ENCODE measurements at regions not wholly inside any gene's neighbourhood (a gene's known extent, or its start where the extent isn't known, plus 50 kb on each side); places are given as distances from the start of the nearest gene placed in this dataset.

GRCh38 chr1:244316407-244316806, 135.3 kb downstream of the ADSS2 start:
- in situ Hi-C loops (cut with MboI; ENCODE audit: low sequenced_read_pairs, unreplicated experiment): no loop called here
- no peak for DNase-seq (ENCODE audit: low spot score)
- no peak for TF ChIP-seq CTCF (IDR thresholded peaks at IDR 0.05; ENCODE audit: borderline replicate concordance, control extremely low read depth, extremely low read depth, insufficient read depth, missing control alignments)

GRCh38 chr1:244316986-244317655, 134.6 kb downstream of the ADSS2 start:
- in situ Hi-C loops (cut with MboI; ENCODE audit: low sequenced_read_pairs, unreplicated experiment): no loop called here
- DNase-seq (ENCODE audit: low spot score): no peak
- TF ChIP-seq CTCF (IDR thresholded peaks at IDR 0.05; ENCODE audit: borderline replicate concordance, control extremely low read depth, extremely low read depth, insufficient read depth, missing control alignments): no peak

- in situ Hi-C loops (cut with MboI; ENCODE audit: low sequenced_read_pairs, unreplicated experiment): no loop called here
- TF ChIP-seq CTCF (IDR thresholded peaks at IDR 0.05; ENCODE audit: borderline replicate concordance, control extremely low read depth, extremely low read depth, insufficient read depth, missing control alignments): no peak
- no peak for DNase-seq (ENCODE audit: low spot score)
Measured at GRCh38 chr1:244318078-244318477, 133.6 kb downstream of the ADSS2 start.

GRCh38 chr1:244318512-244318911, 133.2 kb downstream of the ADSS2 start:
- no peak for DNase-seq (ENCODE audit: low spot score)
- in situ Hi-C loops (cut with MboI; ENCODE audit: low sequenced_read_pairs, unreplicated experiment): no loop called here
- no peak for TF ChIP-seq CTCF (IDR thresholded peaks at IDR 0.05; ENCODE audit: borderline replicate concordance, control extremely low read depth, extremely low read depth, insufficient read depth, missing control alignments)

- no peak for TF ChIP-seq CTCF (IDR thresholded peaks at IDR 0.05; ENCODE audit: borderline replicate concordance, control extremely low read depth, extremely low read depth, insufficient read depth, missing control alignments)
- peak; percentile 59 for DNase-seq (ENCODE audit: low spot score)
- in situ Hi-C loops (cut with MboI; ENCODE audit: low sequenced_read_pairs, unreplicated experiment): no loop called here
Measured at GRCh38 chr1:244319283-244320132, 132.2 kb downstream of the ADSS2 start.

GRCh38 chr1:244322181-244322580, 129.5 kb downstream of the ADSS2 start:
- DNase-seq (ENCODE audit: low spot score): no peak
- no peak for TF ChIP-seq CTCF (IDR thresholded peaks at IDR 0.05; ENCODE audit: borderline replicate concordance, control extremely low read depth, extremely low read depth, insufficient read depth, missing control alignments)
- in situ Hi-C loops (cut with MboI; ENCODE audit: low sequenced_read_pairs, unreplicated experiment): no loop called here
